Retinal pigment epithelial cell (primary cell): ENCODE measurements at regions not wholly inside any gene's neighbourhood (a gene's known extent, or its start where the extent isn't known, plus 50 kb on each side); places are given as distances from the start of the nearest gene placed in this dataset.
"Not testable (repeated sequence)": the region's sequence is repeated elsewhere in the genome, so short reads cannot be mapped to it uniquely, and the experiment has no call there.

Experiments
- DNase-seq: peaks from one replicate; pipeline ENCODE4 v3.0.0-alpha.2; 2010; ENCODE audit warnings: low read depth
- H3K4me3 ChIP-seq: 2 replicates; pipeline ENCODE4 v1.5.1; 2011; ENCODE audit warnings: mild to moderate bottlenecking, low read length, control low read depth, moderate library complexity
- TF ChIP-seq, protein P1 (sequence below): conservative IDR thresholded peaks from 2 replicates; pipeline ENCODE4 v1.5.1; 2011; ENCODE audit warnings: low read depth, low read length, control low read depth, inconsistent platforms

DNA sequence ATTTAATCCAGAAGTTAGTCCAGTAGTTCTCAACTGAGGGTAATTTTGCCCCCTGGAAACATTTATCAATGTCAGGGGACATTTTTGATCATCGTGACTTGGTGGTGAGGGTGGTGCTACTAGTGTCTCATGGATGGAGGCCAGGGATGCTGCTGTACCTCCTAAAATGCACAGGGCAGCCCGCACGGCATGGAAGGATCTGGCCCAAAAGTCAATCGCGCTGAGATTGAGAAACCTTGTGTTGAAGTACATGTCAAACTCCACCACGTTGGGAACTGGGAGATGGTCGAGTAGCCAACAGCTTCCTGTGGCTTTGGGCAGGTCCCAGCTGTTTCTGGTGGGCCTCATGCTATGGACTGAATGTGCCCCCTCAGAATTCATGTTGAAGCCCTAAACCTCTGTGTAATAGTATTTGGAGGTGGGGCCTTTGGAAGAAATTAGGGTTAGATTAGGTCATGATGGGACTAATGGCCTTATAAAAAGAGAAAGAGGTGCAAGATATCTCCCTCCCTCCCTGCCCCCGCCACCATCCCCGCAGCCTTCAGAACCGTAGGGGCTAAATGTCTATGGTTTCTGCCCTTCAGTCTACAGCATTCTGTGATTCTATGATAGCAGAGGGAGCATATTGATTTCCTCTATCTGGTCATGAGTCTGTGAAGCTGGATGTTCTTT, 259.7 kb downstream of the MYCN start:
- DNase-seq: no peak
- no peak overlapping the region for H3K4me3 ChIP-seq
- TF ChIP-seq, protein P1, sequence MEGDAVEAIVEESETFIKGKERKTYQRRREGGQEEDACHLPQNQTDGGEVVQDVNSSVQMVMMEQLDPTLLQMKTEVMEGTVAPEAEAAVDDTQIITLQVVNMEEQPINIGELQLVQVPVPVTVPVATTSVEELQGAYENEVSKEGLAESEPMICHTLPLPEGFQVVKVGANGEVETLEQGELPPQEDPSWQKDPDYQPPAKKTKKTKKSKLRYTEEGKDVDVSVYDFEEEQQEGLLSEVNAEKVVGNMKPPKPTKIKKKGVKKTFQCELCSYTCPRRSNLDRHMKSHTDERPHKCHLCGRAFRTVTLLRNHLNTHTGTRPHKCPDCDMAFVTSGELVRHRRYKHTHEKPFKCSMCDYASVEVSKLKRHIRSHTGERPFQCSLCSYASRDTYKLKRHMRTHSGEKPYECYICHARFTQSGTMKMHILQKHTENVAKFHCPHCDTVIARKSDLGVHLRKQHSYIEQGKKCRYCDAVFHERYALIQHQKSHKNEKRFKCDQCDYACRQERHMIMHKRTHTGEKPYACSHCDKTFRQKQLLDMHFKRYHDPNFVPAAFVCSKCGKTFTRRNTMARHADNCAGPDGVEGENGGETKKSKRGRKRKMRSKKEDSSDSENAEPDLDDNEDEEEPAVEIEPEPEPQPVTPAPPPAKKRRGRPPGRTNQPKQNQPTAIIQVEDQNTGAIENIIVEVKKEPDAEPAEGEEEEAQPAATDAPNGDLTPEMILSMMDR: no peak

DNA sequence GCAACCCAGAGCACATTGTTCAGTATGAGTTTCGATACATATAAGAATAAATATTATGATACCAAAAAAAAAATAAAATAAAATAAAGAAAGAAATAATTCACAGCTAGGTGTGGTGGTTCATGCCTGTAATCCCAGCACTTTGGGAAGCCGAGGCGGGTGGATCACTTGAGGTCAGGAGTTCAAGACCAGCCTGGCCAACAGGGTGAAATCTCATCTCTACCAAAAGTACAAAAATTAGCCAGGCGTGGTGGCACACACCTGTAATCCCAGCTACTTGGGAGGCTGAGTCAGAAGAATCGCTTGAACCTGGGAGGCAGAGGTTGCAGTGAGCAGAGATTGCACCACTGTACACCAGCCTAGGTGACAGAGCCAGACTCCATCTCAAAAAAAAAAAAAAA, 258.9 kb downstream of the MYCN start:
- DNase-seq, H3K4me3 ChIP-seq: not testable (repeated sequence)

DNA sequence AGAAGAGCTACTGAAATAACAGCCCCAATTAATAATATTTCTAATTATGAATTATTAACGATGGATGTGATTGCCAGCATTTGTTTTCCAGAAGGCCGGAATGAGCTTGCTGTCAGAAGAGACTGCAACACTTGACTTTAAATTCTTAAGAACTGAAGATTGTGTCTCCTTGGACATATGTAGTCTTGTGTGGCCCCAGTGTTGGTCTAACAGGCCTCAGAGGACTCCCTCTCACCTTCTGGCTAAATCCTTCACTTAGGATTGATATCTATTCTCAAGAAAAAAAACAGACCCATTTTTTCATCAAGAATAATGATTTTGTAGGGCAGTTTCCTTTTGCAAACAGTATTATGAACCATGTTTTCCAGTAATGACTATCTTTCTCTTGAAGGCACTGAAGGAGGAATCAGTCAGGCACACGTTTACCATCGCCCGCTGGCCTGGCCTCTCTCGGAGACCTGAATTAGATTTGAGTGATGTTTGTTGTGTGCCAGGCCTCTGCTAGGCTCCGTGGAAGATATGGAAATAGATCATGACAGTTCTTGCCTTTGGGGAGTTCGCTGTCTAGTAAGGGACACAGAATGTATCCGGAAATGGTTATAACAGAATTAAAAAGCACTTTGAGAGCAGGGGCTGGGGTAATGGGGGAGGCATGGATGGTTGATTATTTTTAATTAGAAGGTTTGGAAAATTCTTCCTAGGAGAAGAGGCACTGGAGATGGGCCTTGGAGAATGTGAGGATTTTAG, 258.0 kb downstream of the MYCN start:
- TF ChIP-seq, protein P1: no peak

DNA sequence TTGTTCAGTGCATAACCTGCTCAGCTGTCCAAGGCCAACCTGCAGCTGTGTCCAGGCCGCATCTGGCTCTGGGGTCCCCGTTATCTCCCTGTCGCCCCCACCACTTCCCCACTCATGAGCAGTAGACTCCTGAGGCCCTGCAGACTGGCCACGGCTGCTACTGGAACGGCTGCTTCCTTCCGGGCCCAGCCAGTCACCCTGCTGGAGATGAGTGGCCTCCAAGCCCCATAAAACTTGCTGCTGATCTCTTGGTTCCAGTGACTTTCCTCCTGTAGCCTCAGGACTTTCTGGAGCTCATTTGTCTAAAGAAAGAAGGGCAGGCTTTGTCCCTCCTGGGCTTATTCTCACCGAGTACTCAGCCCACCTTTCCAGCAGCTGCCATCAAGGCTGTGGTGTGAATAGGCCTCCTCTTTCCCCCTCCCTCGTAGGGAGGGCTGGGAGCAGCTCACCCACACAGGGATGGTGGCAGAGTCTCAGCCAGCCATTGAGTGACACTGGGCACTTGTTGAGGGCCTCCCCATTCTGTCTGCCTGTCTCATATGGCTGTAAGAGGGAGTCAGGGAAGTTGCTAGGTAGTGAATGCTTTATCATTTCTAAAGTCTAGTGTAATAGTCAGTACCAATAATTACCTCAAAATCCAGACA, 257.3 kb downstream of the MYCN start:
- TF ChIP-seq, protein P1: no peak
- no peak overlapping the region for H3K4me3 ChIP-seq
- DNase-seq: no peak

More for the DNA sequence above, 258.0 kb downstream of the MYCN start:
- no peak overlapping the region for H3K4me3 ChIP-seq
- DNase-seq: no peak

DNA sequence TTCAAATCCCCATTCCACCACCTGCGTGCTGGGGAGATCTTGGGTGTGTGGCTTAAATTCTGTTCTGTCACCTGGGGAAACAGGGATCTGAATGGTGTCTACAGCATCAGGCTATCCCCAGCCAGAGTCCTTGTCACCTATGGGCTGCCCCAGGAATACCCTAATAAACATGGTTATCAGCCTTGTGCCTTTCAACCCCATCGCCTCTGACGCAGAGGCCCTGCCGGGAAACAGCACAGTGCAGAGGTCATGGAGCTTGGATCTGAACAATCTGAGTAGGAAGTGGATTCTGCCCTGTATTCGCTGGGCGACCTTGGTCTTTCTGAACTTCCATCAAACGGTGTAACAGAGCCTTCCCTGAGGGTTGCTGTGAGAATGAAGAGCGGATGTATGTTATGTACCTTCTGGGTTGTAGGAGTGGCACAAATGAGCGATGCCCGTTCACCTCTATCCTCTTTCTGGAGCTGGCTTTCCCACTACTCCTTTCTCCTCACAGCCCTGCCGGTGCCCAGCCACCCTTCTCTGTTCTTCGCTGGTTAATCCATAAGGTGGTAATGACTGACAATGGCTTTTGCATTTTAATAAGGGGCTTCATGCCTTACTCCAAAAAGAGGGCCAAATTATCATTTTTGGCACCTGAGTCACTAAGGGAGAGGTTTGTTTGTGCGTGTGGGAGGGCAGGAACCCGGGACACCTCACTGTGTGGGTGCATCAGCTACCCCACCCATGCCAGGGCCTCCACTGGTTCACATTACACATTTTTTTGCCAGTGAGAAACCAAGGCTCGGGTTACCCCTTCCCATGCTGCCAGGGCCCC, 256.5 kb downstream of the MYCN start:
- DNase-seq: no peak
- H3K4me3 ChIP-seq: no peak overlapping the region
- TF ChIP-seq, protein P1: no peak

DNA sequence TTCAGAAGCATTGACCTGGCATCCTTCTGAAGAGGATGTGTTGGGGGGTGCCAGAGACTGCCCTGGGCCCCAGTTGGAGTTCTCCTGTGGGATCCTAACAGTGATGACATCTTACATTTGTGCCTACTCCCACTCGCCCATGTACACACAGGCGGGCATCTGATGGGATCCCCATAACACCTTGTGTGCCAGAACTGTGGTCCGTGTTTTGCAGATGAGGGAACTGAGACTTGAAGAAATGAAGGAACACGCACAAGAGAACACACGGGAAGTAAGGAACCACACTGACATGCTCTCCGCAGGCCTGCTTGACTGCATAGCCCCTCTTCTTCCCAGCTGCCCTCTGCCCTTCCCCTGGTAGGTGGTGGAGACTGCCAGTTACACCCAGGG, 255.3 kb downstream of the MYCN start:
- no peak overlapping the region for H3K4me3 ChIP-seq
- DNase-seq: no peak
- TF ChIP-seq, protein P1: no peak
